HS-27A (cell line): ENCODE measurements at regions not wholly inside any gene's neighbourhood (a gene's known extent, or its start where the extent isn't known, plus 50 kb on each side); places are given as distances from the start of the nearest gene placed in this dataset.
"Not testable (repeated sequence)": the region's sequence is repeated elsewhere in the genome, so short reads cannot be mapped to it uniquely, and the experiment has no call there.

Experiments used
- DNase-seq: peaks from one replicate; pipeline ENCODE4 v3.0.0-alpha.2; 2012; ENCODE audit warnings: low read depth, missing footprints

DNA sequence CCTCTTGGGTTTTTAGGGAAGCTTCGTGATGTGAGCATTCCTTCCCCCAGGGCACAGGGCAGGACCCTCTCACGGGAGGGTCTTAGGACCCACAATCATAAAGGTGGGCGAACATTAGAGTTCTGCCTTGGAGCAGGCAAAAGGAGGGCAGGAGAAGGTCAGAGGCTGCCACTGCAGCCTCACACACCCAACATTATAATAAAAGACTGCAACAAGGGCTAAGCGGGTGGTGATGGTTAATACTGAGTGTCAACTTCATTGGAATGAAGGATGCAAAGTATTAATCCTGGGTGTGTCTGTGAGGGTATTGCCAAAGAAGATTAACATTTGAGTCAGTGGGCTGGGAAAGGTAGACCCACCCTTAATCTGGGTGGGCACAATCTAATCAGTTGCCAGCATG is 206.6 kb upstream of the C2CD4B start:
- not testable (repeated sequence) for DNase-seq

DNA sequence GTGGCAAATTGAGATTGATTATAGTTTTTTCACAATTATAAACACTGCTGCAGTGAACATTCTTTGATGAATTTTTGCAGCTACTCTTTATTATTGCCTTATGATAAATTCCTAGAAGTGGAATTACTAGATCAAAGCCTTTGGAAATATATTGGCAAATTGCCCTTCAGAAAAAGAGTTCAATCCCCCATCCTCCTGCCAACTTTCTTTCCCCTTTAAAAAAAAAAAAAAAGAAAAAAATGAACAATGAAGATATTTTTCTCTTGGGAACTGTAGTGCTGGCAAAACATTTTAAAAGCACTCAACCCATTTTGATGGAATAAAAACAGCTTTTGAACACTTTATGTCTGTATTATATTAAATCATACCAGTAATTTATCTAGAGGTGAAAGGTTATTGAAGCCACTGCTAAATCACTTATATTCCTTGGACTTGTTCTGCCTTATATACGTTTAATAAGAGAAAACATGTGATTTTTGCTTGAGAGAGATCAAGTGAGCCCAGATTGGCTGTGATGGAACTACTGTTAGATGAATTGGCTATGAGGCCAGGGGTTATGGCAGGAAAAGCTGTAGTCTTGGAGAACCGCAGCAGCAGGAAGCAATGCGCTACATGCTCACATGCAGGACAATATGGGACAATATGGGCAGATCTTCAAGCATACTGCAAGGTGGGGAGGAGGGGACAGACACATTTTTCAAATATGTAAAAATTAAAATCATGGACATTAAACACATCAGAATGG is 212.8 kb upstream of the C2CD4B start:
- DNase-seq, result no peak

DNA sequence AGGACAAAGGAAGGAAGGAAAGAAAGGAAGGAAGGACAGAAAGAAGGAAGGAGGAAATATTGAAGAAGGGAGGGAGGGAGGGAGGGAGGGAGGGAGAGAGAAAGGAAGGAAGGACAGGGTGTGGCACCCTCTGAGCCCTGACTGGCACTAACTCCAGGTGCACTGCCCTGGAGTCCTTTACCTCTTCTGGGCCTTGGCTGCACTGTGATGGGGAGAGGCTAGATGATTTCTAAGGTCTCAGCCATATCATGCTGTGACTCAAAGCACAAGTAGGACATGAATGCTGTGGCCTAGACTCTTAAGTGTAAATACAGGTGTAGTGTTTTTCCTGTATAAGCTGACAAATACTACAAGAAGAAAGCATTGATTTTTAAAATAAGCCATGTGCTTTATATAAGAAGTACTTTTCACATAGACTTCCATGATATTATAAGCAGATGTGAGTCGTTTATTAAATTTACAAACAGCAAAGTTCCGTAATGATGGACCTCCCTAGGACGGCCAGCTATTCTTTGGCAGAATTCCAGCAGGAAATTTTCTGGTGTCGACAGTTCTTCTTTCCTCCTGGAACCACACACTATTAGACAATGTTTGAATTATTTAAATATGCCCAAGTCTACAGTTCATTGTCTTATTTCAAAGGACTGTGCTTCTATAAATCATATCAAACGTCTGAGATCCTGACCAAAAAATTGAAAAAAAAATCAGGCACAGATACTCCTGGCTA is 213.8 kb upstream of the C2CD4B start:
- DNase-seq, result no peak

DNA sequence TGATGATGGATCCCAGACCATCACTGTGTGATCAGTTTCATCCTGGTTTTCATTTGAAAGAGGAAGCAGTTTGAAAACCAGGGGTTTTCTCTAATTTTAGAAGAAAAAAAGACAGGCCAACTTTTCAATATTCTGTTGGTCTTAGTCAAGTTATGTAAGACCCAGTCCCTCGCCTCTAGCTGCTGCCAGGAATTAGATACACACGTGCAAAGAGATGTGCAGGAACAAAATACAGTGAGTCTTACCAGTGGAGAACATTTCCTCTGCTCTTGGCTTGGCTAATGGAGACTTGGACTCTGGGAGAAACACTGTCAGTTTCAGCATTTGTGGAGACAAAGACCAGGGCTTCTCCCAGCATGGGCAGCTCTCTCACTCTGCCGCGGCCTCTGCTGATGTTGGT is 214.9 kb upstream of the C2CD4B start:
- no peak for DNase-seq

DNA sequence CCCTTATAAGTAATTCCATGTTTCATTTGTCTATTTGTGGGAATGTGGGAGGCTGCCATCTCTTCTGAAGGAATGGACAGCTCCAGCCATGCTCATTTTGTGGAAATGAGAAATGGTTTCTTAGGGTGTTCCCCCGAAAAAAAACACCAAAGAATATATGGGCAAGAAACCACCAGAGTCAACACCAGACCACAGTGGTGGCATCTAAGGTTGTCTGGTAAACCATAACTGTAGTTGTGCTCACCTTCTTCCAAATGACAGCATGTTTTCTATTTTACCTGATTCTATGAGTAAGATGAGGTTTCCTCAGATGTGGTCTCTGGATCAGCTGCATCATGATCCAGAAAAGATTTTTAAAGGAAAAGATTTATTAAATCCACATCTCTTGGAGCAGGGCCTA is 217.0 kb upstream of the C2CD4B start:
- no peak for DNase-seq

DNA sequence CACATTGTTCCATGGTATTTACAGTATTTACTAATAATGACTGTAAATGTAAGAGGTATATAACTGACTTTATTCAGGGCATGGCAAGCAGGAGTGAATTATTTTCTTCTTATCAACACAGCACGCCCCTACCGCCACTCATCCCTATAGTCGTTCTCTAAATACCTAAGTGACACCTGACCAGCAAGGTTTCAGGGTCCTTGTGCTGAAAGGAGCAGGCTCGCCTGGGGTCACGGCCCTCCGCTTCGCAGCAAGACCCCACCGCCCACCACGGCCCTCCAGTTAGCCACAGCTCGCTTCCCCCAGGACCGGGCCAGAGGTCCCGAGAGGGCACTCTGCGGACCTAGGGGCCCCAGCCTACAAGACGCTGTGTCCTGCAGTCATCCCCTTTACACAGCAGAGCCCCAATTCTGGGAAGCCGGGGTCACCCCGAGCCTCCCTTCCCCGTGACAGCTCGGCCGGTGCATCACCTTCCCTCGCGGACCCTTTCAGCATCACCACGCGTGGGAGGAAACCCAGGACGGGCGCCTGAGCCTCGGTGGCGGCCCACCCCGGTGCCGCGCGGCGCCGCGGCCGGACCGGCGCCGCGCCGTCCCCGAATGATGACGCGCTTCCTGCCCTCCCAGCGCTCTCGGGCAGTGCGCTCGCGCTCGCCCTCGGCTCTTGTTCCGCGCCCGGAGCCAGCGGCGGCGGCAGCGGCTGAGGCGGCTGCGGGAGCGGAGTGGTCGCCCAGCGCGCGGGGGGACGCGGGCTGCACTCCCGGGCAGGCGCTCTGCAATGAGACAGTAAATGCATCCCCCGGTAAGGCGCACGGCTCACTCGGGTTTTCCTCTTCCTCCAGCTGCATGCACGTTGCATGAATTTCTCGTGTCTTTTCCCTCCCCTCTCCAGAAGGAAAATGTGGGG is 225.1 kb upstream of the C2CD4B start, which contains the start of gene TLN2:
Gene TLN2, plus strand, starts transcription at position 666 of the 906 bp plus-strand sequence.
- peak; percentile 58 for DNase-seq

DNA sequence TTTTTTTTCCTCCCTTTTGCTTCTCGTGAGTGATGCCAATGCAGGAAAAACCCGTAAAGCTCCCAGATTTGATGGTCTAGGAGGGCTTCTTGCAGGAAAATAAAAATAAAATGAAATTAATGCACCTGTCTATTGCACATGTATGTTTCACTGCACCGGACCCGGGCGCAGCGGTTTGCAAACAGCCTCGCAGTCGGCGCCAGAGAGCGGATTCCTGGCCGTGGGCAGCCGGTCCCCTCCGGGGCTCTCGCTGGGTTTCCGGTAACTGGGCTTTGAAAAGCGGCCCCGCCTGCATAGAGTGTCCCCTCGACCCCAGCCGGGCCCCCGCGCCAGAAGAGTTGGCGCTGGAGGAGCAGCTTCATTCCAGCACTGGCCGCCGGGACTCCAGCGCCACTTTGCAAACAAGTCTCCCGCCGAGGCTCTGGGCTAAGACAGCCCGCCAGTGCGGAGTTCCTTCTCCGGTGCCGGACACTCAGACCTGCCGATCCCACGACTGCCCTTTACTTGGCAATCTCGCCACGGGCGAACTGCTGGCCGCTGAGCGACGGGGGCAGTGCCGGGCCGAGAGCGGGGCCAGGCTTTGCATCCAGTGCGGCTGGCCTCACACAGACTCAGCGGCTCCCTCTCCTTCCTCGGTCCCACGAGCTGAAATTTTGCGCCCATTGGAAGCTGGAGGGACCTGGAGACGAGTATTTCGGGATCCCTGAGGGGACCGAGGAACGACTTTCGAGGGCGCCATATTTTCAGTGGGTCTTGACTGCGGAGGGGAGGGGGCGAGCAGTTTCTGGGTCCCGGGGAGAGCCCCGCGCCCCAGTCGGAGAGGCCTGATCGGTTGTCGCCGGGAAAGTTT is 225.9 kb upstream of the C2CD4B start:
- DNase-seq, result no peak

DNA sequence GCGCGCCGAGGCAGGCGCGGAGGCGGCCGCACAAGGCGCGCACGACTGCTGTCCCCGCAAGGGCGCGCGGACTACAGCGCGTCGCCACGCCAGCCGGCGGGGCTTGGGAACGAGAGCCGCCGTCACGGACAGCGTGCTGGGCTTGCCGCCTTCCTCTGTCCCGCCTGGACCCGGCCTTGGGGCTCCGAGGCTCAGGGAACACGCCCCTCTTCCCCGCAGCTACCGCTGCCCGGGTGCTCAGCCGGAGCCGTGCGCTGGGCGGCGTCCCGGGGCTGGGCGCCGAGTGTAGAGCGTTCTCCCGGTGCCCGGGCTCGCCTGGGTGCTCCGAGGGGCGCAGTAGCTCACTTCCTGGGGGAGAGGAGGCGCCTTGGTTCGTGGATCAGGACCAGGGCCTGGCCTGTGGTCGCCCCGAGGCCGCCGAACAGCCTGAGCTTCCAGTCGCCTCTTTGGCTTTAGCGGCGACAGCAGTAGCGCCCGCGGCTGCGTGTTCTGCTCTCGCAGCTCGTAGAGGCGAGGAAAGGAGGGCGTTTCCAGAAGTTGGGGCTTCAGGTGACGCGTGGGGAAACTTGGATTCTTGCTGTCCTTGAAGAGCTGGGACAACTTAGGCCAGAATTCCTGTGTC is 226.7 kb upstream of the C2CD4B start:
- peak; percentile 51 for DNase-seq

DNA sequence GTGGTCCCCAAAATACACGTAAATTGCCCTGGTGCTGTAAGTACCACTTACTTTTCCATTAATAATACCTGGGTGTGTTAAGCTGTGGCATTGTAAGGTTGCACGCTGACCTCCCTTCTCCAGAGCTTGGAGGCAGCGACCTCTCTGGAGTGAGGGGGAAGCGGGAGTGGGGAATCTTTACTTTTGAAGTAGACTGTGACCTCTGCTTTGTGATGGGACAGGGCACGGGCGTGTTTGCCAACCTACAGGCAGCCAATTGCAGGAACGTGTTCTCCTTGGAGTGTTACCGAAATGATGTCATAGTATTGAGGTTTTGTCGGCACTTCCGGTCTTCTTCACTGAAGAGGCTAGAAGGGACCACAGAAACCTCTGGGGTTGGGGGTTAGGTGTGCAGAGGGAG is 227.3 kb upstream of the C2CD4B start:
- no peak for DNase-seq

DNA sequence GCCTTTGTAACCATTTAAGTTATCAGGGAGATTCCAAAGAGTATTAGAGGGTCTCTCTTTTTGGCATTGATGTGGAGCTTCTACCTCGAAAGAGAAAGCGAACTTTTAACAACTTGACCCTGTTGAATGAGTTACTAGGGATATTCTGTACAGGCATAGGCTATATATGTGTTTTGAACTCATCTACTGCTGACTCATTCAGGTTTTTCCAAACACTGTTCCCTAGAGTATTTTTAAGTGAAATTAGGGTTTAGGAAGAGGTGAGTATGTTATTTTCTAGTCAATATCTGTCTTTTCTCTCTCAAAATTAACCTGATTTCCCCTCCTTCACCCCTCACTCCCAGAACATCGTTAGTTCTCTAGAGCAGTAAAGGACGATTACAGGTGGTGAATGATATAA is 228.1 kb upstream of the C2CD4B start:
- DNase-seq, result no peak

DNA sequence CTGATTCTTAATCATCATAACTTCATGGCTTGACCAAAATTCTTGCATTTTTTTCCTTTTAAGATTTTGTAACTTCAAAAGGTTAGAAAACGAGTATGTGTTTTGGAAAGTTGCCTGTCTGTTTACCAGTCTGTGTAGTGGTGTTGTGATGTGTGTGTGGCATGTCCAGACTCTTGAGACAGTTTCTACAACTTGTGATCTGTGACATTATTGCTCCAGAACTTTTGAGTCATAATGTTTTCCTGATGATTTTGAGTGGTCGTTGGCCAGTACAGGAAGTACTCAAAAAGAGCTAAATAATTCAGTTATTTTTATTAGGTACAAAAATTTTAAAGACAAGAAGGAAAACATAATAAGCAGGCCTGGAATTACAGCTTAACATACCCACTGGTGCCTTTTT is 229.0 kb upstream of the C2CD4B start:
- no peak for DNase-seq

DNA sequence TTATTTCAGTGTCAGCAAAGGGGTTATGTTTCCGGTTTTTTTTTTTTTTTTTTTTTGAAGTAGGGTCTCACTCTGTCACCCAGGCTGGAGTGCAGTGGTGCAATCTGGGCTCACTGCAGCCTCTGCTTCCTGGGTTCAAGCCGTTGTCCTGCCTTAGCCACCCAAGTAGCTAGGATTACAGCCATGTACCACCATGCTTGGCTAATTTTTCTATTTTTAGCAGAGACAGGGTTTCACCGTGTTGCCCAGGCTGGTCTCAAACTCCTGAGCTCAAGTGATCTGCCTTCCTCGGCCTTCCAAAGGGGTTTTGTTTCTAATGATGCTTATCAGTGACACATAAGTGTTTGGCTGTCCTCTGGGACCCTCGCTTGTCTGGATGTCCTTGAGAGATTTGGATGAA is 235.7 kb upstream of the C2CD4B start:
- DNase-seq, result no peak

DNA sequence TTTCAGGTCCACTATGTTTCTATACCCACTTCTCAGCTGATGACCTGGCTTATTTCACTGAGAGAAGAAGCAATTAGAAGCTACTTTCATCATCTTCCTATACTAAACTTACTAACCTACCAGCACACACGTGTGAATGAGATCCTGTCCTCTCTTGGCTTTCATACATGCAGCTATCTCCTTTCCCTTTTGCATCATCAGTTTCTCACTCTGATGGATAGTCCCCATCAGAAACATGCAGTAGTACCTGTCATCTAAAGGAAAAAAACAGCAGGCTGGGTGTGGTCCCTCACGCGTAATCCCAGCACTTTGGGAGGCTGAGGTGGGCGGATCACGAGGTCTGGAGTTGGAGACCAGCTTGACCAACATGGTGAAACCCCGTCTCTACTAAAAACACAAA is 237.6 kb upstream of the C2CD4B start:
- no peak for DNase-seq

DNA sequence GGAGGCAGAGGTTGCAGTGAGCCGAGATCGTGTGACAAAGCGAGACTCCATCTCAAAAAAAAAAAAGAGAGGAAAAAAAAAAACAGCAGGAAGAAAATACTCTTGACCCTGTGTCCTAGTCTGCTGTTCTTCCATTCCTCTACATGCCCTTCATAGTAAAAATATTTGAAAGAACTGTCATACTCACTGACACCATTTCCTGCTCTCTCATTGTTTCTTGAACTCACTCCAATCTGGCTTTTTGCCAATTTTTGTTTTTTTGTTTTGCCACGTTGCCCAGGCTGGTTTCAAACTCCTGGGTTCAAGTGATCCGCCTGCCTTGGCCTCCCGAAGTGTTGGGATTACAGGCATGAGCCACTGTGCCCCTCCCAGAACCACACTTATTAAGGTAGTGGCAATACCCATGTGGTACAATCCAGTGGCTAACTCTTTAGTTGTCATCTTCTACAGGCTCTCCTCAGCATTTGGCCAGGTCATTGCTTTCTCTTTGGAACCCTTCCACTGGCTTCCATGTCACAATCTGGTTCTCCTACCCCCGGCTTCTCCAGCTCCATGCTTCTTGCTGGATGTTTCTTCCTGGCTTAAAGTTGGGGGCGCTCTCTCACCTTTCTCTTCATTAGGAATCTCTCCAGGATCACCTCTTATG is 238.2 kb upstream of the C2CD4B start:
- DNase-seq, result peak; percentile 86

DNA sequence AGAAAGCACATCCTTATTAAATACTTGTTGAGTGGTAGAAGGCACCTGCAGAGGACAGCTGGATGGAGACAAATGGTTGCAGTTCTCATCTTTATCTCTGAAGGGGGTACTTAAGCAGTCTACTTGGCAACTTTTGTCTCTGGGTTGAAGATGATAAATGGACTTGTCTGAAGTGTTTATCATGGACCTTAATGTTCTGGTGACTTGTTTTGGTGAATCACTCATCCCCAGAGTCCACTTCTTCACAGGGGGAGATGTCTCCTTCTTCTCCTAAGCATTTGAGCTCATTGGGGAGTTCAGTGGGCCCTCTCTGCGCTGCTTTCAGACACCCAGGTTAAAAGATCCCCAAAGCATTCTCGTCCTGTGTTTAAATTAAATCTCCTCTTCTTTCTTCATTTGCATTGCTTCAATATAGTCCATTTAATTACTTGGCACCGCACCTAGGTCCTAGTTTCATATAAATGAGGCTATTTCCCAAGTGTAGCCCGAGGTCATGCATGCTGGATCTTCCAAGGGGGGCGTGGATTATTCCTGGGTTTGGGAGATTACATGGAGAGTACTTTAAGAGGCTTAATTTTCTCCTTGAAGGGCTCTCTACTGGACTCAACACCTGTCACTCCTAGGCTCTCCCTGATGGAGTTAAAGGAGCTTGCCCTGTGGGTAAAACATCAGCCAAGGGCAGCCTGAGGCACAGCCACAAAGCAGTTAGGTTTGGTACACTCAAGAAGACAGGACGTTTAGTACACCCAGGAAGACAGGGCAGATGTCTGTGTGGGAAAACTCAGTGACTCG is 239.3 kb upstream of the C2CD4B start:
- DNase-seq, result no peak

DNA sequence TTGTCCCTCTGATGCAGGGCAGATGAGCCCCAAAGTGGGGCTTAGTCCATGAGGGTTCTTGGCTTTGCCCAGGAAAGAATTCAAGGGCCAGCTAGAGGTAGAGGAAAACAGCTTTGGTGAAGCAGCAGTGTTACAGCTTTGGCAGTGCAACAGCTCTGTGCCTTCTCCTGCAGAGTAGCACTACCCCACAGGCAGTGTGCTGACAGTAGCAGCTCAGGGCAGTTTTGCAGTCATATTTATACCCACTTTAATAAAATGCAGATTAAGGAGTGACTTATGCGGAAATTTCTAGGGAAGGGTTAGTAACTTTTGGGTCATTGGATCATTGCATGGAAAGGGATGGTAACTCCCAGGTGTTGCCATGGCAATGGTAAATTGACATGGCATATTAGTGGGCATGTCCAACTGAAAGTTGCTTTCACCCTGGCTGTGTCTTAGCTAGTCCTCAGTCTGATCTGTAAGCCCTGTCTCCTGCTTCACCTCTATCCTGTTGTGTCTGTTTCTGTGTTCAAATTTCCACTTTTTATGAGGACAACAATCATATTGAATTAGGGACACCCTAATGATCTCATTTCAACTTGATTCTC is 241.3 kb upstream of the C2CD4B start:
- DNase-seq, result no peak

DNA sequence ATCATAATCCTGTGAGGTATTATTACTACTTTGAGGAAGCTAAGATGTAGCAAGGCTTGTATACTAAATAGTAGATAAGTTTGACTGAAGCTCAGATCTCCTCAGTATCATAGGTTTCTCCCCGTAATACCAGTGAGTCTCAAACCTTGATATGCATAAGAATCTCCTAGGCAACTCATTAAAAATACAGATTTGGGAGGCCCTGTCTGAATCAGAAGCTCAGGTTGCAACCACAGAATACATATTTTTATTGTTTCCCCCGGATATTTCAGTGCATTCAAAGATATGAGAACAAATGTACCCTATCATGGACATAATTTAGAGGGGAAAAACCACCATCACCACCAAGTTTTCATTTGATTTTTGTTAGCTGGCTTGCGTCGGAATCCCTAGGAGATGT is 242.1 kb upstream of the C2CD4B start:
- no peak for DNase-seq

DNA sequence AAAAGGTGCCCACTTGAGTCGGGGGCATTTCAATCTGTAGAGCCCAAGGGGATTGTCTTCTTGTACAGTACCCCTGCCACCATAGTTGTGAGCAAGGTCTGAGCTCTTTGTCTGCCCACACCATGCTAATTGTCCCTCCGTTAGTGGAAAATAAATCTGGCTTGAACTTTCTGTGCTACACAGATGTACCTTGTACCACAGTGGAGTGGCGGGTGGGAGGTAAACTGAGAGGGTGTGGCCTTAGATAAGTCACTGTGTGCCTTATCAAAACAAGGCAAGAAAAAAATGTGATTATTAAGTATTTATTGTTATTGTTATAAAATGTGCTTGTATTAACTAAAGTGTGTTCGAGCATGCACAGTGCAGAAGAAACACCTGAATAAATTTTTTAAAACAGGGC is 242.9 kb upstream of the C2CD4B start:
- no peak for DNase-seq

DNA sequence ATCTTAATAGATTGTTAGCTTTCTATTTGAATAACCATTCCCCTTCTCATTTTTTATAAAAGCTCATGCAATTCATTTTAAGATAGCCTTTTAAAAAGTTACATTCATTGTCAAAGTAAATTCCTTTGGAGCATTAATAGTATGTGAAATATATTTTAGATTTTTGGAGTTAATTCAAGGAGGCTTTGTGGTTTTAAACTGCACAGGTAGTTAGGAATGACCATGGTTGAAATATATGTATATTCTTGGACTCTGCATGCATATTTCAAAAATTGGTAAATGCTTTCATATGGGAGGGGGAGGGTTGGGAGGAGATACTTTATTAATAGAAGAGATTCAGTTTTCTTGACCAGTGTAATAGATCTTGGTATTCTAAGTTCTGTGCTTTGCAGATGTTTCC is 244.4 kb upstream of the C2CD4B start:
- DNase-seq, result no peak

DNA sequence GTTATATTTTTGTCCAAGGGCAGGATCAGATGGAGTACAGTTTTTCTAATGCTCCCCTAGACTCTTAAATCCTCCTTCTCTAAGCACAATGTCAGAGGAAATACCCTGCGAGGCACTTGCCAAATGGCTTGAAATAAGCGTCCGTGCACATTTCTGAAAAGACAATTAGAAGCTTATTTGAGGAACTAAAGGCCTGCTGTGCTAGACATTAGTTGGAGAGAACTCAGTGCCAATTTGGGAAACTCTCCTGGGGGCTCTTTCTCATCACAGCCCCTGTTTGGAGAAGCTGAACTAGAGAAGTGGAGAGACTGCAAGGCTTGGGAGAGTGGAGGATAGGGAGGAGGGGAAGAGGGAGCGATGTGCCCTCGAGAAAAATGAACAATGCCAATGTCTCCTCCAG is 247.6 kb upstream of the C2CD4B start:
- no peak for DNase-seq
